ENCODE measurements at regions not wholly inside any gene's neighbourhood (a gene's known extent, or its start where the extent isn't known, plus 50 kb on each side); places are given as distances from the start of the nearest gene placed in this dataset.
A peak's percentile ranks its signal among the peaks of the same experiment; 100 is the strongest.

DNA sequence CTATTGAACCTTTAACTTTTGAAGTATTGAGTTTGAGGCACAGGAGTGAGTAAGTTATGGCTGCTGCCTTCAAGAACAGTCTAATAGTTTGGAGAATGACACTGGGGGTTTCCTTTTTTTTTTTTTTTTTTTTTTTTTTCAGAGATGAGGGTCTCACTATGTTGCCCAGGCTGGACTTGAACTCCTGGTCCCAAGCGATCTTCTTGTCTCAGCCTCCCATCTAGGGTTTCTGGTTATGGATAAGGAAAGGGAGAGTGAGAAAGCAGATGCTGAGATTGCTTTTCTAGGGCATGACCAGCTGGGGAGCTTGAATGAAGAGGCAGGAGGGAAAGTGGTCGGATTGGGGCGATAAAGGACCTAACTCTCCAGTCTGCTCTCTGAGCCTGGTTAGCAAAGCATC, 59.9 kb upstream of the BTRC start:
- Histone ChIP-seq H3K4me3 (ENCODE audit: low read depth, low read length) (no peak overlapping the region), H3K27ac (peak overlapping the region; percentile 84), H3K27me3 (ENCODE audit: insufficient read depth, low read depth, severe bottlenecking) (no peaks in the 10 kb centered on the region), H3K36me3 (no peaks in the 10 kb centered on the region), H3K9me3 (ENCODE audit: severe bottlenecking) (no peaks in the 10 kb centered on the region)
- DNase-seq: no peak
- TF ChIP-seq, protein P1, sequence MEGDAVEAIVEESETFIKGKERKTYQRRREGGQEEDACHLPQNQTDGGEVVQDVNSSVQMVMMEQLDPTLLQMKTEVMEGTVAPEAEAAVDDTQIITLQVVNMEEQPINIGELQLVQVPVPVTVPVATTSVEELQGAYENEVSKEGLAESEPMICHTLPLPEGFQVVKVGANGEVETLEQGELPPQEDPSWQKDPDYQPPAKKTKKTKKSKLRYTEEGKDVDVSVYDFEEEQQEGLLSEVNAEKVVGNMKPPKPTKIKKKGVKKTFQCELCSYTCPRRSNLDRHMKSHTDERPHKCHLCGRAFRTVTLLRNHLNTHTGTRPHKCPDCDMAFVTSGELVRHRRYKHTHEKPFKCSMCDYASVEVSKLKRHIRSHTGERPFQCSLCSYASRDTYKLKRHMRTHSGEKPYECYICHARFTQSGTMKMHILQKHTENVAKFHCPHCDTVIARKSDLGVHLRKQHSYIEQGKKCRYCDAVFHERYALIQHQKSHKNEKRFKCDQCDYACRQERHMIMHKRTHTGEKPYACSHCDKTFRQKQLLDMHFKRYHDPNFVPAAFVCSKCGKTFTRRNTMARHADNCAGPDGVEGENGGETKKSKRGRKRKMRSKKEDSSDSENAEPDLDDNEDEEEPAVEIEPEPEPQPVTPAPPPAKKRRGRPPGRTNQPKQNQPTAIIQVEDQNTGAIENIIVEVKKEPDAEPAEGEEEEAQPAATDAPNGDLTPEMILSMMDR (IDR thresholded peaks at IDR 0.05; ENCODE audit: low read depth, low read length): no peak

DNA sequence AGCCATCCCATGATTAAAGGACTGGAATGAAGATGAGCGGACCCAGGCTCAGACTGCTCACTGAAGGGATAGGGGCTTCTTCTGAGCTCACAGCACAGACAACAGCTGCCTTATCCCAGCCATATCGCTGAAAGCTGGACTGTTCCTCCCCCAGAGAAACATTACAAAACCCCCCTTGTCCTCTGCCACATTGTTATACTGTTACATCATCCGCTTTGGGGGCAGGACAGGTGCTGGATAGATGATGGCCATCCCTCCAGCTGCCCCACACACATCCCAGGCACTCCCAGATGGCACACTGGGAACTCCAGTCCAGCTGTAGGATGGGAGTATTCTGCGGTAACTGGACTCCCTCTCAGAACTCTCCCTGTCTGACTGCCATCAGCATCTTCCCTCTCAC, 58.7 kb upstream of the BTRC start:
- Histone ChIP-seq H3K27me3 (ENCODE audit: insufficient read depth, low read depth, severe bottlenecking) (no peaks in the 10 kb centered on the region), H3K36me3 (no peaks in the 10 kb centered on the region)

DNA sequence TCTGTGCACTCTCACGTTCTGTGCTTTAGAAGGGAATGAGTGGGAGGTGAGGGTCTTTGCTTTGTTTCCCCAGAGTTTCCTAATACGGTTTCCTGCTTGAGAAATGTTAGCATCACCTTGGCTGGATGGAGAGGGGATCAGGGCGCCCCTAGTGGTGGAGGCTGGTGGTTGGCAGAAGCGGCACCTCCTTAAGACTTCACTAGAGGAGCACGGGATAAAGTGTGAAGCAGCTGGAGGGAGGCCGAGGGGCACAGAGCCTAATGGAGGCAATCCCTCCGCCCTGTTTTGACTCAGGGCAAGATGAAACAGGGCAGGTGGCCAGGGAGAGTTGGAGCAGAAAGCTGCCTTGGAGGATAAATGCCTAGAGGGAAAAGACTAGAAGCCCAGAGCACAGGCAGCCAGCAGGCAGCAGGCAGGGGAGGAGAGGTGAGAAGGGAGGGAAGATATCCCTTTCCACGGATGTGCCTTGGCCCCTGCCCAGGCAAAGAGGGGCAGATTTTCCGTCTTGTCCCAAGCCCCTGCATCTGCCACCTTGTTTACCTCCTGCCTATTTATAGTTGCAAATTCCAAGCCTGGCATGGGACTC, 56.0 kb upstream of the BTRC start:
- H3K4me3 ChIP-seq (ENCODE audit: low read depth, low read length): no peak overlapping the region
- H3K27me3 ChIP-seq (ENCODE audit: insufficient read depth, low read depth, severe bottlenecking): no peaks in the 10 kb centered on the region
- no peak overlapping the region; the same call in 1 of the 2 replicates for H3K27ac ChIP-seq
- no peaks in the 10 kb centered on the region for H3K36me3 ChIP-seq
- peak; percentile 91 for DNase-seq
- H3K9me3 ChIP-seq (ENCODE audit: severe bottlenecking): no peaks in the 10 kb centered on the region
- TF ChIP-seq, protein P1 (IDR thresholded peaks at IDR 0.05; ENCODE audit: low read depth, low read length): peak; percentile 90

More for the DNA sequence above, 58.7 kb upstream of the BTRC start:
- TF ChIP-seq, protein P1 (IDR thresholded peaks at IDR 0.05; ENCODE audit: low read depth, low read length): no peak
- Histone ChIP-seq H3K4me3 (ENCODE audit: low read depth, low read length) (no peak overlapping the region), H3K9me3 (ENCODE audit: severe bottlenecking) (no peaks in the 10 kb centered on the region), H3K27ac (no peak overlapping the region)
- no peak for DNase-seq

DNA sequence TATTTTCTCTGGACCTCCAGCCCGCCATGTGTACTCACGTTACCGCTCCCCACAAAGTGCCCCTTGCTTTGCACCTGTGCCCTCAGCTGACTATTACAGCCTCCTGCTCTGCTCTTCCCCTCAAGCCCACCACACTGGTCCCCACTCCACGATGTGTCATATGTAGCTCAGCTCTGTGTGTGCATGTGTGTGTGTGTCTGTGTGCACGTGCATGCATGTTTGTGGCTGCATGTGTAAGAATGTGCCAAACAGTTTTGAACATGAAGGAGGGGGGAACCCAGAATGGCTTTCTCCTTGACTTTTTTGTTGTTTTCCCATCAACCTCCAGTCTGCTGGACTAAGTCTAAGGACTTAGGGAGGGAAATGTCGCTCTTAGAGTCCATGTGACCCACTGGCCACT, 54.8 kb upstream of the BTRC start:
- Histone ChIP-seq H3K4me3 (ENCODE audit: low read depth, low read length) (no peak overlapping the region), H3K9me3 (ENCODE audit: severe bottlenecking) (no peaks in the 10 kb centered on the region), H3K27ac (no peak overlapping the region), H3K36me3 (no peaks in the 10 kb centered on the region), H3K27me3 (ENCODE audit: insufficient read depth, low read depth, severe bottlenecking) (no peaks in the 10 kb centered on the region)
- DNase-seq: no peak
- TF ChIP-seq, protein P1 (IDR thresholded peaks at IDR 0.05; ENCODE audit: low read depth, low read length): no peak

DNA sequence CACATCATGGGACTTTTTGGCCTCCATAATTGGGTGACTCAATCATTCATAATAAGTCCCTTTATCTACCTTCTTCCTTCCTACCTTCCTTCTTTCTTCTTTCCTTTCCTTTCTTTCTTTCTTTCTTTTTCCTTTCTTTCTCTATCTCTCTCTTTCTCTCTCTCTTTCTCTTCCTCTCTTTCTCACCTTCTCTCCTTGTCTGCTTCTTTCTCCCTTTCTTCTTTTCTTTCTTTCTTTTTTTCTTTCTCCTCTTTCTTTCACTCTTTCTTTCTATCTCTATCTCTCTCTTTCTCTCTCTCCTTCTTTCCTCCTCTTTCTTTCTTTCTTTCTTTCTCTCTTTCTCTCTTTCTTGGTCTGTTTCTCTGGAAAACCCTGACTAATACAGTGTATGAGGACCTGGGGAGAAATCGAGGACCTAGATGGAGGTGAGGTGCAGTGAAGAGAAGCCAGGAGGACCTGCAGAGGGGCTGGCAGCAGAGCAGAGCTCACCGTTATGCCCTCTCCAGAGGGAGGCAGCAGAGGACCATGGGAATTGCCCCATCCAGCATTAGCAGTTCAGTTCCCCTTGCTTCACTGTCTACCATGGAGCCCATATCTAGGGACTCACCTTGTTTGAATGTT, 52.7 kb upstream of the BTRC start:
- no peaks in the 10 kb centered on the region for H3K9me3 ChIP-seq (ENCODE audit: severe bottlenecking)
- H3K27ac ChIP-seq: no peak overlapping the region; the same call in 1 of the 2 replicates
- H3K27me3 ChIP-seq (ENCODE audit: insufficient read depth, low read depth, severe bottlenecking): no peaks in the 10 kb centered on the region
- H3K4me3 ChIP-seq (ENCODE audit: low read depth, low read length): no peak overlapping the region
- DNase-seq: peak; percentile 91
- H3K36me3 ChIP-seq: no peaks in the 10 kb centered on the region
- TF ChIP-seq, protein P1 (IDR thresholded peaks at IDR 0.05; ENCODE audit: low read depth, low read length): peak; percentile 97

Measured in WERI-Rb-1 (cell line).